Lower leg skin (tissue), 3 donors: ENCODE measurements at regions not wholly inside any gene's neighbourhood (a gene's known extent, or its start where the extent isn't known, plus 50 kb on each side); places are given as distances from the start of the nearest gene placed in this dataset.

Experiments
- POLR2A ChIP-seq, 2 donors: fragments of 450-650 bp; IDR thresholded peaks; one replicate each; pipeline ENCODE4 v1.6.1; 2016 to 2017; ENCODE audit warnings: antibody characterized with exemption in 2 of 2, mild to moderate bottlenecking in 1 of 2, moderate library complexity in 1 of 2
- TF ChIP-seq, protein P1 (sequence below), 3 donors: fragments of 450-650 bp; IDR thresholded peaks; one replicate each; pipeline ENCODE4 v1.5.1; 2016; ENCODE audit warnings: antibody characterized with exemption in 3 of 3, mild to moderate bottlenecking in 3 of 3, moderate library complexity in 2 of 3

DNA sequence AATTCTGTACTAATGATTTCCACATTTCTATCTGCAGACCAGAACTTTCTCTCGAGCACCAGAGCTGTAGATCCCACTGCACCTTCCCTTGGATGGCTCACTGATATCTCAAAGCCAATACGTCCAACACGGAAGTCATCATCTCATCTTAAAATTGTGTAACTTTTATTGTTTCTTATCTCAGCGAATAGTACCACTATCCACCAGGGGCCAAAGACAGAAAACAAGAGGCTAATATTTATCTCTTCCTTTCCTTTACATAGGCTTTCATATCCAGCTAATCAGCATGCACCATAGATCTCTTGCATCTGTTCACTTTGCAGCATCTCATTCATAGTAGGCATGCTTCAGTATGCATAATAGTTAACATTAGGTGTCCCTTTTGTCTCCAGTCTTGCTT is 303.6 kb downstream of the PTPRC start:
- no peak for TF ChIP-seq POLR2A (IDR thresholded peaks at IDR 0.05)
- TF ChIP-seq, protein P1, sequence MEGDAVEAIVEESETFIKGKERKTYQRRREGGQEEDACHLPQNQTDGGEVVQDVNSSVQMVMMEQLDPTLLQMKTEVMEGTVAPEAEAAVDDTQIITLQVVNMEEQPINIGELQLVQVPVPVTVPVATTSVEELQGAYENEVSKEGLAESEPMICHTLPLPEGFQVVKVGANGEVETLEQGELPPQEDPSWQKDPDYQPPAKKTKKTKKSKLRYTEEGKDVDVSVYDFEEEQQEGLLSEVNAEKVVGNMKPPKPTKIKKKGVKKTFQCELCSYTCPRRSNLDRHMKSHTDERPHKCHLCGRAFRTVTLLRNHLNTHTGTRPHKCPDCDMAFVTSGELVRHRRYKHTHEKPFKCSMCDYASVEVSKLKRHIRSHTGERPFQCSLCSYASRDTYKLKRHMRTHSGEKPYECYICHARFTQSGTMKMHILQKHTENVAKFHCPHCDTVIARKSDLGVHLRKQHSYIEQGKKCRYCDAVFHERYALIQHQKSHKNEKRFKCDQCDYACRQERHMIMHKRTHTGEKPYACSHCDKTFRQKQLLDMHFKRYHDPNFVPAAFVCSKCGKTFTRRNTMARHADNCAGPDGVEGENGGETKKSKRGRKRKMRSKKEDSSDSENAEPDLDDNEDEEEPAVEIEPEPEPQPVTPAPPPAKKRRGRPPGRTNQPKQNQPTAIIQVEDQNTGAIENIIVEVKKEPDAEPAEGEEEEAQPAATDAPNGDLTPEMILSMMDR (IDR thresholded peaks at IDR 0.05): no peak
